ENCODE measurements at regions not wholly inside any gene's neighbourhood (a gene's known extent, or its start where the extent isn't known, plus 50 kb on each side); places are given as distances from the start of the nearest gene placed in this dataset.

- TF ChIP-seq CTCF (IDR thresholded peaks at IDR 0.05; ENCODE audit: insufficient read depth, low read length) = no peak
- no peak for TF ChIP-seq GABPA (IDR thresholded peaks at IDR 0.05; ENCODE audit: low read depth)
- no peak for TF ChIP-seq POLR2AphosphoS5 (IDR thresholded peaks at IDR 0.05; ENCODE audit: low read depth)
- TF ChIP-seq SPI1 (IDR thresholded peaks at IDR 0.05; ENCODE audit: borderline replicate concordance, low read depth) = no peak
Measured at GRCh38 chr9:26339796-26340195, 552.8 kb downstream of the CAAP1 start.
